ENCODE measurements at regions not wholly inside any gene's neighbourhood (a gene's known extent, or its start where the extent isn't known, plus 50 kb on each side); places are given as distances from the start of the nearest gene placed in this dataset.

- TF ChIP-seq TOE1 (CRISPR knock-in tag; IDR thresholded peaks at IDR 0.05) = no peak
- TF ChIP-seq ZNF768 (CRISPR knock-in tag; IDR thresholded peaks at IDR 0.05) = no peak
- TF ChIP-seq MXD4 (CRISPR knock-in tag; IDR thresholded peaks at IDR 0.05) = no peak
- no peak for TF ChIP-seq ZBTB1 (CRISPR knock-in tag; IDR thresholded peaks at IDR 0.05; ENCODE audit: borderline replicate concordance)
- no peak for TF ChIP-seq MED13 (CRISPR knock-in tag; IDR thresholded peaks at IDR 0.05)
- TF ChIP-seq PBX3 (CRISPR knock-in tag; IDR thresholded peaks at IDR 0.05; ENCODE audit: borderline replicate concordance) = no peak
- TF ChIP-seq ZNF652 (CRISPR knock-in tag; IDR thresholded peaks at IDR 0.05; ENCODE audit: borderline replicate concordance, low read depth) = no peak
- TF ChIP-seq NCOA2 (CRISPR knock-in tag; IDR thresholded peaks at IDR 0.05) = no peak
- TF ChIP-seq SUZ12 (IDR thresholded peaks at IDR 0.05; ENCODE audit: low read depth, low read length) = no peak
These were observed 129.4 kb upstream of the CLEC14A start for GRCh38 chr14:38385343-38385742.

All from HepG2 (cell line).